ENCODE measurements at regions not wholly inside any gene's neighbourhood (a gene's known extent, or its start where the extent isn't known, plus 50 kb on each side); places are given as distances from the start of the nearest gene placed in this dataset.
"Not testable (repeated sequence)": the region's sequence is repeated elsewhere in the genome, so short reads cannot be mapped to it uniquely, and the experiment has no call there.

GRCh38 chr6:19892260-19892659 lies 55.1 kb downstream of the ID4 start:
- no peak for ATAC-seq
- no peaks in the 10 kb centered on the region for H3K27me3 Mint-ChIP-seq
- no peak overlapping the region for H3K4me3 Mint-ChIP-seq
- no peak overlapping the region for H3K27ac Mint-ChIP-seq
- no peaks in the 10 kb centered on the region for H3K36me3 Mint-ChIP-seq
- no peaks in the 10 kb centered on the region for H3K4me1 Mint-ChIP-seq
- peaks cover 9% of the 10 kb centered on the region for H3K9me3 Mint-ChIP-seq

- ATAC-seq = no peak
- Mint-ChIP-seq H3K9me3 (peaks cover 3% of the 10 kb centered on the region), H3K27ac (no peak overlapping the region), H3K36me3 (no peaks in the 10 kb centered on the region), H3K27me3 (no peaks in the 10 kb centered on the region), H3K4me3 (no peak overlapping the region), H3K4me1 (no peaks in the 10 kb centered on the region)
These were observed 58.9 kb downstream of the ID4 start for GRCh38 chr6:19895866-19896692.

DNA sequence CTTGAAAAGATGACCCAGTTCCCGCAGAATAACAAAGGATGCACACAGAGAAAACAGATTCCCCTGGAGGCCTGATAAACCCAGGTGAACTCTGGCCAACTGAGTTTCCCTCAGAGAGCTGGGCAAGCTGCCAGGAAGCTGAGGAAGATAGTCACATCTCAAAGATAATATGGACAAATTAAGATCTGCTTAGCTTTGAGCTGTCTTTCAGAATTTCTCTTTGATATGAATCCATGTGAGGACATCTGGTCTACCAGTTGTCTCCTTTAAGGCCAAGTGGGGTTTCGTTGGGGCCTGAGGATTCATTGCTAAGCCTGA lies 59.5 kb downstream of the ID4 start:
- Mint-ChIP-seq H3K4me1 (no peaks in the 10 kb centered on the region), H3K36me3 (no peaks in the 10 kb centered on the region), H3K9me3 (peaks cover 3% of the 10 kb centered on the region), H3K27ac (no peak overlapping the region), H3K4me3 (no peak overlapping the region), H3K27me3 (no peaks in the 10 kb centered on the region)
- no peak for ATAC-seq

DNA sequence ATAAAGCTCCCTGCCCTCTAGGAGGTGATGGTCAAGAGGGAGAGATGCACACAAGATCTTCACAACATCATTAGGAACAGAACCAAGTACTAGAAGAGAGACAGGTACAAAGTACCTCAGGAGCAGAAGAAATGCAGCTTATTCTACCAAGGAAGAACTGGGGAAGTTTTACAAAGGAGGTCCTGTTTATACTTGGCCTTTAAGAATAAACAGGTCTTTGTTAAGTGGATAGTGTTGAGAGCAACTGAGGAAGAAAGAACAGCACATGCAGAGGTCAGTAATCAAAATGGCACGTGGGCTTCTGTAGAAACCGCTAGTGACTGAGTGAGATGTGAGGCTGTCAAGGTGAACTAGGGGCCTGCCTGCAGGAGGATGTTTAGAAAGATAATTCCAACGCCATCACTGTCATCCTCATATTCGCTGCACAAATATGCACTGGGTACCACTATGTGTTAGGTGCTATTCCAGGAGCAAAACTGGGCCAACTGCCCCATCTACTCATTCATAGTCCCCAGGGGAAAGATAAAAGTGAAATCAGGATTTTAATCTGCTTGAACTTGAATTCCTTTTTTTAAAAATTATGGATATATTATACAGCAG lies 61.1 kb downstream of the ID4 start:
- Mint-ChIP-seq H3K27me3 (no peaks in the 10 kb centered on the region), H3K4me3 (no peak overlapping the region), H3K9me3 (peaks cover 3% of the 10 kb centered on the region), H3K36me3 (no peaks in the 10 kb centered on the region), H3K27ac (no peak overlapping the region), H3K4me1 (no peaks in the 10 kb centered on the region)
- no peak for ATAC-seq

DNA sequence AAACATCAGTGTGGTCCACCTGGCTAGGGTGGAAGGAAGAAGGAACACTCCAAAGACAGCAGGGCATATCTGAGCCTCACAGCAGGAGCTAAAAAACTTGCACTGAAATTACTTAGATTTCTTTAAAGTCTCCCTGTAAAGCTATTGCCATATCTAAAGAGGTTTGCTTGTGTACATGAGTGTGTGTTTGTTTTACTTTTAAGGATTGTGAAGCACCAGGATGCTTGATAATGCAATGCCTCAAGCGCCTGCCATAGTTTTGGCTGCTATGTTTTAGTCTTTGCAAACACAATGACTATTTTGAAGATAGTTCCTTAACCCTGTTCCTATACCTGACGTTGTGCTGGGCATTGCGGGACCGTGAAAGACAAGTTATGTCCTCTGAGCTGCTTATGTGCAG lies 65.0 kb downstream of the ID4 start:
- no peak overlapping the region for H3K4me3 Mint-ChIP-seq
- no peaks in the 10 kb centered on the region for H3K36me3 Mint-ChIP-seq
- H3K4me1 Mint-ChIP-seq = no peaks in the 10 kb centered on the region
- H3K9me3 Mint-ChIP-seq = peaks cover 3% of the 10 kb centered on the region
- H3K27ac Mint-ChIP-seq = no peak overlapping the region
- H3K27me3 Mint-ChIP-seq = no peaks in the 10 kb centered on the region
- ATAC-seq = no peak

DNA sequence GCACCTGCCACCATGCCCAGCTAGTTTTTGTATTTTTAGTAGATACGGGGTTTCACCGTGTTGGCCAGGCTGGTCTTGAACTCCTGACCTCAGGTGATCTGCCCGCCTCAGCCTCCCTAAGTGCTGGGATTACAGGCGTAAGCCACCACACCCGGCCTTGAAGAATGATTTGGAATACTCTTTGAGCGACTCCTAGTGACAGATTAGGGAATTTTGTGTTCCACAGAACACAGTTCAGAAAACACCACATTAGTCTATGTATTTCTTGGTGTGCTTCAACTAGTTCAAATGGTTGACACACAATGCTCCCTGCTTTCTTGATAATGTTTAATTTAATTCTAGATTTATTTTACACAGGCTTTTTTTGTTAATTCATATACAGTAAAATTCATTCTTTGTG lies 67.2 kb downstream of the ID4 start:
- H3K27me3 Mint-ChIP-seq, ATAC-seq, H3K36me3 Mint-ChIP-seq, H3K9me3 Mint-ChIP-seq, H3K4me1 Mint-ChIP-seq, H3K4me3 Mint-ChIP-seq, H3K27ac Mint-ChIP-seq: not testable (repeated sequence)

DNA sequence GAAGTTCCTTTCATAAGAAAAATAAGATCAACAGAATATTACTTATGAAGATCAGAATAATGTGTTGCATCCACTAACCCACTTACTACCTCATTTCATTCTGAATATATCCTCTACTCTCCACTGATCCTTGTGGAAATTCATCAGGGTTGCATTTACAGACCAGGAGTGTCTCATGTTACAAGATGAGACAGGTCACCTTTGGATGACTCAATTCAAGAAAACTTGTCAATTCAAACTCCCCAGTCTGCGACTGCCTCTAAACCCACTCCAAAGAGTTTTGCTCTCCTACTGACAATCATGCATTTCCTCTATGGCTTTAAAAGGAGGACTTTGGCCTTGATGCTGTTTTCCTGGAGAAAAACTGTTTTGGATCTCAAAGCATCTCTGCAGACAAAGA lies 68.4 kb downstream of the ID4 start:
- ATAC-seq = no peak

GRCh38 chr6:19906171-19906570 lies 69.0 kb downstream of the ID4 start:
- H3K27me3 Mint-ChIP-seq = no peaks in the 10 kb centered on the region
- no peak overlapping the region for H3K4me3 Mint-ChIP-seq
- no peaks in the 10 kb centered on the region for H3K9me3 Mint-ChIP-seq
- no peak for ATAC-seq
- H3K36me3 Mint-ChIP-seq = no peaks in the 10 kb centered on the region
- no peaks in the 10 kb centered on the region for H3K4me1 Mint-ChIP-seq
- H3K27ac Mint-ChIP-seq = no peak overlapping the region

More for the DNA sequence above, 68.4 kb downstream of the ID4 start:
- Mint-ChIP-seq H3K27ac (no peak overlapping the region), H3K4me3 (no peak overlapping the region), H3K27me3 (no peaks in the 10 kb centered on the region), H3K36me3 (no peaks in the 10 kb centered on the region), H3K9me3 (no peaks in the 10 kb centered on the region), H3K4me1 (no peaks in the 10 kb centered on the region)

DNA sequence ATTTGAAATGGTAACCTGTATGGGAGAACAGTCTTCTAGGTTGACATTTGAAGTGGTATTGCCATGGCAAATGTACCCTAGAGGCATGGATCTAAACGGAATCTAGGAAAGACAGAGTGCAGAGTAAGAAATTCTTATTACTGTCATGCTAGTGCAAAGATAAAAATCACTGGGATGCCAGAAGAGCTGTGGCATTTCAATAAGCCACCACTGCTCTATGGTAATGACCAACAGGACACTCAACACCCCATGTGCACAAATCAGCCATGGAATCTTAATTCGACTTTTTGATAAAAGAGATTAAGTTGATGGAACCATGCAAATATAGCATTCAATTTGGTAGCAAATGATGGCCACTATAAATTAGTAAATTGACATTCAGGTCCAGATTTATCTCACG lies 74.1 kb downstream of the ID4 start:
- Mint-ChIP-seq H3K4me1 (no peaks in the 10 kb centered on the region), H3K4me3 (no peak overlapping the region), H3K9me3 (peaks cover 2% of the 10 kb centered on the region), H3K27me3 (no peaks in the 10 kb centered on the region), H3K36me3 (no peaks in the 10 kb centered on the region), H3K27ac (no peak overlapping the region)
- no peak for ATAC-seq

GRCh38 chr6:19918436-19918835 lies 81.3 kb downstream of the ID4 start:
- Mint-ChIP-seq H3K27me3 (no peaks in the 10 kb centered on the region), H3K27ac (no peak overlapping the region), H3K4me3 (no peak overlapping the region), H3K9me3 (peaks cover 11% of the 10 kb centered on the region), H3K36me3 (no peaks in the 10 kb centered on the region), H3K4me1 (no peaks in the 10 kb centered on the region)
- ATAC-seq = no peak

- no peak overlapping the region for H3K27ac Mint-ChIP-seq
- H3K4me3 Mint-ChIP-seq = no peak overlapping the region
- H3K27me3 Mint-ChIP-seq = no peaks in the 10 kb centered on the region
- H3K4me1 Mint-ChIP-seq = no peaks in the 10 kb centered on the region
- peaks cover 6% of the 10 kb centered on the region for H3K9me3 Mint-ChIP-seq
- H3K36me3 Mint-ChIP-seq = no peaks in the 10 kb centered on the region
- no peak for ATAC-seq
These were observed 84.6 kb downstream of the ID4 start for GRCh38 chr6:19921786-19922185.

GRCh38 chr6:19925533-19925932 lies 88.4 kb downstream of the ID4 start:
- Mint-ChIP-seq H3K9me3 (no peaks in the 10 kb centered on the region), H3K27ac (no peak overlapping the region), H3K36me3 (no peaks in the 10 kb centered on the region), H3K27me3 (no peaks in the 10 kb centered on the region), H3K4me3 (no peak overlapping the region), H3K4me1 (no peaks in the 10 kb centered on the region)
- no peak for ATAC-seq

DNA sequence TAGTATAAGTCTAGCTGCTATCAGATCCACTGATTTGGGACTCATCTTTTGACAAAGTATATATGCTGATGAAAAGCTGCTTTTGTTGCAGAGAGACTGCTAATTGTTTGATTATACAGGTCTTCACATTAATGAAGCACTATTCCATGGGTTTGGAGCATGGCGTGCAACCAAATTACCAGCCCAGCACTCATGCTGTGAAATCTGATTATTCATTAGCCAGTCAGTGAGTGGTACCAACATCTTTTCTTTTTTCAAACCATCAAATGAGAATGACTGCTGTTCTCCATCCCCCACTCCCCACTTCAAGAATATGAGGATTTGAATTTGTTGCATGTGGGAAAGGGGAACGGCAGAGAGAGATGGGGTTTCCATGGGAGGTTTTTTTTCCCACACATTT lies 91.3 kb downstream of the ID4 start:
- H3K4me1 Mint-ChIP-seq = no peaks in the 10 kb centered on the region
- no peak overlapping the region for H3K27ac Mint-ChIP-seq
- H3K4me3 Mint-ChIP-seq = no peak overlapping the region
- no peaks in the 10 kb centered on the region for H3K36me3 Mint-ChIP-seq
- H3K9me3 Mint-ChIP-seq = no peaks in the 10 kb centered on the region
- no peak for ATAC-seq
- H3K27me3 Mint-ChIP-seq = no peaks in the 10 kb centered on the region

GRCh38 chr6:19929312-19929711 lies 92.1 kb downstream of the ID4 start:
- no peaks in the 10 kb centered on the region for H3K36me3 Mint-ChIP-seq
- ATAC-seq = no peak
- H3K4me1 Mint-ChIP-seq = no peaks in the 10 kb centered on the region
- H3K4me3 Mint-ChIP-seq = no peak overlapping the region
- no peaks in the 10 kb centered on the region for H3K9me3 Mint-ChIP-seq
- H3K27me3 Mint-ChIP-seq = no peaks in the 10 kb centered on the region
- H3K27ac Mint-ChIP-seq = no peak overlapping the region

- no peak overlapping the region for H3K4me3 Mint-ChIP-seq
- ATAC-seq = no peak
- H3K4me1 Mint-ChIP-seq = no peaks in the 10 kb centered on the region
- no peaks in the 10 kb centered on the region for H3K36me3 Mint-ChIP-seq
- H3K27ac Mint-ChIP-seq = no peak overlapping the region
- peaks cover 11% of the 10 kb centered on the region for H3K9me3 Mint-ChIP-seq
- H3K27me3 Mint-ChIP-seq = no peaks in the 10 kb centered on the region
These were observed 97.9 kb downstream of the ID4 start for GRCh38 chr6:19934996-19935591.

GRCh38 chr6:19939321-19939720 lies 102.2 kb downstream of the ID4 start:
- H3K4me3 Mint-ChIP-seq, H3K4me1 Mint-ChIP-seq, H3K27me3 Mint-ChIP-seq, ATAC-seq, H3K27ac Mint-ChIP-seq, H3K36me3 Mint-ChIP-seq: not testable (repeated sequence)
- H3K9me3 Mint-ChIP-seq = peaks cover 11% of the 10 kb centered on the region
